ENCODE measurements at regions not wholly inside any gene's neighbourhood (a gene's known extent, or its start where the extent isn't known, plus 50 kb on each side); places are given as distances from the start of the nearest gene placed in this dataset.

GRCh38 chr1:5579966-5580365, 412.3 kb downstream of the NPHP4 start:
- no peaks in the 10 kb centered on the region for H3K36me3 ChIP-seq (ENCODE audit: insufficient read depth, low read length)
- H3K9me2 ChIP-seq (replicated peaks; ENCODE audit: insufficient read depth, low read length): no peaks in the 10 kb centered on the region
- no peaks in the 10 kb centered on the region for H3K27me3 ChIP-seq (ENCODE audit: low read length)
- H3K79me2 ChIP-seq (ENCODE audit: low read length): no peaks in the 10 kb centered on the region
- H3K27ac ChIP-seq (ENCODE audit: low read length): no peak overlapping the region
- no peaks in the 10 kb centered on the region for H4K20me1 ChIP-seq (ENCODE audit: insufficient read depth, low read depth, low read length)
- H3K9ac ChIP-seq (ENCODE audit: low read length): no peak overlapping the region
- H3K4me1 ChIP-seq (ENCODE audit: low read length): peaks cover 13% of the 10 kb centered on the region
- DNase-seq: no peak
- H3K4me2 ChIP-seq (ENCODE audit: low read depth, low read length, poor library complexity, severe bottlenecking): no peak overlapping the region
- H3K9me3 ChIP-seq (ENCODE audit: low read length): no peaks in the 10 kb centered on the region
- H3K4me3 ChIP-seq (ENCODE audit: low read length): no peak overlapping the region
- no peak overlapping the region for H2AFZ ChIP-seq (ENCODE audit: low read length)

GRCh38 chr1:5578690-5579089, 413.5 kb downstream of the NPHP4 start:
- no peaks in the 10 kb centered on the region for H3K79me2 ChIP-seq (ENCODE audit: low read length)
- no peak for DNase-seq
- H3K4me1 ChIP-seq (ENCODE audit: low read length): peaks cover 13% of the 10 kb centered on the region

GRCh38 chr1:5577255-5578040, 414.8 kb downstream of the NPHP4 start:
- peaks cover 13% of the 10 kb centered on the region for H3K4me1 ChIP-seq (ENCODE audit: low read length)
- no peak overlapping the region for H3K4me2 ChIP-seq (ENCODE audit: low read depth, low read length, poor library complexity, severe bottlenecking)
- no peaks in the 10 kb centered on the region for H3K9me3 ChIP-seq (ENCODE audit: low read length)
- H3K36me3 ChIP-seq (ENCODE audit: insufficient read depth, low read length): no peaks in the 10 kb centered on the region
- H3K9me2 ChIP-seq (replicated peaks; ENCODE audit: insufficient read depth, low read length): no peaks in the 10 kb centered on the region
- no peaks in the 10 kb centered on the region for H4K20me1 ChIP-seq (ENCODE audit: insufficient read depth, low read depth, low read length)
- no peak for DNase-seq
- no peak overlapping the region for H3K4me3 ChIP-seq (ENCODE audit: low read length)
- H3K79me2 ChIP-seq (ENCODE audit: low read length): no peaks in the 10 kb centered on the region
- H3K9ac ChIP-seq (ENCODE audit: low read length): no peak overlapping the region
- no peak overlapping the region for H2AFZ ChIP-seq (ENCODE audit: low read length)
- no peak overlapping the region for H3K27ac ChIP-seq (ENCODE audit: low read length)
- no peaks in the 10 kb centered on the region for H3K27me3 ChIP-seq (ENCODE audit: low read length)

More at GRCh38 chr1:5578690-5579089, 413.5 kb downstream of the NPHP4 start:
- no peaks in the 10 kb centered on the region for H4K20me1 ChIP-seq (ENCODE audit: insufficient read depth, low read depth, low read length)
- H3K9me2 ChIP-seq (replicated peaks; ENCODE audit: insufficient read depth, low read length): no peaks in the 10 kb centered on the region
- H3K27ac ChIP-seq (ENCODE audit: low read length): no peak overlapping the region
- H3K4me3 ChIP-seq (ENCODE audit: low read length): no peak overlapping the region
- no peaks in the 10 kb centered on the region for H3K36me3 ChIP-seq (ENCODE audit: insufficient read depth, low read length)
- no peaks in the 10 kb centered on the region for H3K9me3 ChIP-seq (ENCODE audit: low read length)
- no peaks in the 10 kb centered on the region for H3K27me3 ChIP-seq (ENCODE audit: low read length)
- no peak overlapping the region for H3K9ac ChIP-seq (ENCODE audit: low read length)
- H2AFZ ChIP-seq (ENCODE audit: low read length): no peak overlapping the region
- H3K4me2 ChIP-seq (ENCODE audit: low read depth, low read length, poor library complexity, severe bottlenecking): no peak overlapping the region

- H3K27ac ChIP-seq (ENCODE audit: low read length): no peak overlapping the region
- H3K27me3 ChIP-seq (ENCODE audit: low read length): no peaks in the 10 kb centered on the region
- peaks cover 13% of the 10 kb centered on the region for H3K4me1 ChIP-seq (ENCODE audit: low read length)
- peak overlapping the region; percentile 11 for H3K4me2 ChIP-seq (ENCODE audit: low read depth, low read length, poor library complexity, severe bottlenecking)
- no peak overlapping the region for H3K4me3 ChIP-seq (ENCODE audit: low read length)
- DNase-seq: peak; percentile 55
- H3K9me3 ChIP-seq (ENCODE audit: low read length): no peaks in the 10 kb centered on the region
- no peaks in the 10 kb centered on the region for H4K20me1 ChIP-seq (ENCODE audit: insufficient read depth, low read depth, low read length)
- H3K9ac ChIP-seq (ENCODE audit: low read length): no peak overlapping the region
- H3K36me3 ChIP-seq (ENCODE audit: insufficient read depth, low read length): no peaks in the 10 kb centered on the region
- H3K79me2 ChIP-seq (ENCODE audit: low read length): no peaks in the 10 kb centered on the region
- H2AFZ ChIP-seq (ENCODE audit: low read length): no peak overlapping the region
- H3K9me2 ChIP-seq (replicated peaks; ENCODE audit: insufficient read depth, low read length): no peaks in the 10 kb centered on the region
Observed at GRCh38 chr1:5576673-5577065, 415.6 kb downstream of the NPHP4 start.

- Histone ChIP-seq H3K9ac (ENCODE audit: low read length) (no peak overlapping the region), H3K4me1 (ENCODE audit: low read length) (peaks cover 13% of the 10 kb centered on the region), H3K79me2 (ENCODE audit: low read length) (no peaks in the 10 kb centered on the region), H3K4me2 (ENCODE audit: low read depth, low read length, poor library complexity, severe bottlenecking) (peak overlapping the region; percentile 11), H3K27me3 (ENCODE audit: low read length) (no peaks in the 10 kb centered on the region), H3K27ac (ENCODE audit: low read length) (no peak overlapping the region), H3K36me3 (ENCODE audit: insufficient read depth, low read length) (no peaks in the 10 kb centered on the region), H3K9me3 (ENCODE audit: low read length) (no peaks in the 10 kb centered on the region), H2AFZ (ENCODE audit: low read length) (no peak overlapping the region), H4K20me1 (ENCODE audit: insufficient read depth, low read depth, low read length) (no peaks in the 10 kb centered on the region), H3K9me2 (replicated peaks; ENCODE audit: insufficient read depth, low read length) (no peaks in the 10 kb centered on the region), H3K4me3 (ENCODE audit: low read length) (no peak overlapping the region)
- no peak for DNase-seq
Observed at GRCh38 chr1:5576011-5576672, 416.1 kb downstream of the NPHP4 start.

GRCh38 chr1:5575396-5575940, 416.8 kb downstream of the NPHP4 start:
- Histone ChIP-seq H3K4me3 (ENCODE audit: low read length) (no peak overlapping the region), H2AFZ (ENCODE audit: low read length) (no peak overlapping the region), H3K9me2 (replicated peaks; ENCODE audit: insufficient read depth, low read length) (no peaks in the 10 kb centered on the region), H3K27me3 (ENCODE audit: low read length) (no peaks in the 10 kb centered on the region), H3K4me1 (ENCODE audit: low read length) (peaks cover 13% of the 10 kb centered on the region), H3K9me3 (ENCODE audit: low read length) (no peaks in the 10 kb centered on the region), H3K4me2 (ENCODE audit: low read depth, low read length, poor library complexity, severe bottlenecking) (no peak overlapping the region), H4K20me1 (ENCODE audit: insufficient read depth, low read depth, low read length) (no peaks in the 10 kb centered on the region), H3K27ac (ENCODE audit: low read length) (no peak overlapping the region), H3K79me2 (ENCODE audit: low read length) (no peaks in the 10 kb centered on the region), H3K9ac (ENCODE audit: low read length) (no peak overlapping the region), H3K36me3 (ENCODE audit: insufficient read depth, low read length) (no peaks in the 10 kb centered on the region)
- DNase-seq: no peak

GRCh38 chr1:5574641-5575040, 417.6 kb downstream of the NPHP4 start:
- H3K27ac ChIP-seq (ENCODE audit: low read length): no peak overlapping the region
- H3K9ac ChIP-seq (ENCODE audit: low read length): no peak overlapping the region
- no peak overlapping the region for H2AFZ ChIP-seq (ENCODE audit: low read length)
- H4K20me1 ChIP-seq (ENCODE audit: insufficient read depth, low read depth, low read length): no peaks in the 10 kb centered on the region
- H3K27me3 ChIP-seq (ENCODE audit: low read length): 0 out of 2 replicates have a peak, but pooled peaks cover 3% of the 10 kb centered on the region
- peaks cover 13% of the 10 kb centered on the region for H3K4me1 ChIP-seq (ENCODE audit: low read length)
- H3K79me2 ChIP-seq (ENCODE audit: low read length): no peaks in the 10 kb centered on the region
- H3K36me3 ChIP-seq (ENCODE audit: insufficient read depth, low read length): no peaks in the 10 kb centered on the region
- no peak overlapping the region for H3K4me3 ChIP-seq (ENCODE audit: low read length)
- DNase-seq: no peak
- peaks cover 4% of the 10 kb centered on the region; the same call in 1 of the 2 replicates for H3K9me3 ChIP-seq (ENCODE audit: low read length)
- no peaks in the 10 kb centered on the region for H3K9me2 ChIP-seq (replicated peaks; ENCODE audit: insufficient read depth, low read length)
- no peak overlapping the region for H3K4me2 ChIP-seq (ENCODE audit: low read depth, low read length, poor library complexity, severe bottlenecking)

GRCh38 chr1:5572794-5573193, 419.4 kb downstream of the NPHP4 start:
- H3K9me2 ChIP-seq (replicated peaks; ENCODE audit: insufficient read depth, low read length): no peaks in the 10 kb centered on the region
- DNase-seq: no peak
- H2AFZ ChIP-seq (ENCODE audit: low read length): no peak overlapping the region
- H3K9me3 ChIP-seq (ENCODE audit: low read length): peaks cover 5% of the 10 kb centered on the region; the same call in 1 of the 2 replicates
- no peak overlapping the region for H3K4me3 ChIP-seq (ENCODE audit: low read length)
- no peak overlapping the region for H3K4me2 ChIP-seq (ENCODE audit: low read depth, low read length, poor library complexity, severe bottlenecking)
- H3K9ac ChIP-seq (ENCODE audit: low read length): no peak overlapping the region
- H4K20me1 ChIP-seq (ENCODE audit: insufficient read depth, low read depth, low read length): no peaks in the 10 kb centered on the region
- 0 out of 2 replicates have a peak, but pooled peaks cover 3% of the 10 kb centered on the region for H3K27me3 ChIP-seq (ENCODE audit: low read length)
- H3K36me3 ChIP-seq (ENCODE audit: insufficient read depth, low read length): no peaks in the 10 kb centered on the region
- no peak overlapping the region for H3K27ac ChIP-seq (ENCODE audit: low read length)
- peaks cover 13% of the 10 kb centered on the region for H3K4me1 ChIP-seq (ENCODE audit: low read length)
- no peaks in the 10 kb centered on the region for H3K79me2 ChIP-seq (ENCODE audit: low read length)

All from Karpas-422 (cell line).